ENCODE measurements at regions not wholly inside any gene's neighbourhood (a gene's known extent, or its start where the extent isn't known, plus 50 kb on each side); places are given as distances from the start of the nearest gene placed in this dataset.

DNA sequence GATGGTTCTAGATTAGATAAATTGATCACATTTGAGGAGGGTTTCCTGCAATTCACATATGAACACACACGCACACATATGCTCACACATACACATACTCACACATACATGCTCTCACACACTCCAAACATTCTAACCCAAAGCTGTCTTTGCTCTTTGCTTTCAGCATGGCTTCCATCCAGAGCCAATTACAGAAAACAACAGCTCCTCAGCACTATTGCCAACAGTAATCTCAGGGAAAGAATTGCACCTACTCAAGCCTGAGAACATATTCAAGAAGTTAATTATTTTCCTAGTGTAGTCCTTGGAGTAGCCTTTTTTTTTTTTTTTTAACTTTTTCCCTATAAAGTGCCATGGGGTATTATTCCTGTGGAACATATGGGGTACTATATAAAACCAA lies 246.9 kb upstream of the PARD3B start:
- TF ChIP-seq, protein P1, sequence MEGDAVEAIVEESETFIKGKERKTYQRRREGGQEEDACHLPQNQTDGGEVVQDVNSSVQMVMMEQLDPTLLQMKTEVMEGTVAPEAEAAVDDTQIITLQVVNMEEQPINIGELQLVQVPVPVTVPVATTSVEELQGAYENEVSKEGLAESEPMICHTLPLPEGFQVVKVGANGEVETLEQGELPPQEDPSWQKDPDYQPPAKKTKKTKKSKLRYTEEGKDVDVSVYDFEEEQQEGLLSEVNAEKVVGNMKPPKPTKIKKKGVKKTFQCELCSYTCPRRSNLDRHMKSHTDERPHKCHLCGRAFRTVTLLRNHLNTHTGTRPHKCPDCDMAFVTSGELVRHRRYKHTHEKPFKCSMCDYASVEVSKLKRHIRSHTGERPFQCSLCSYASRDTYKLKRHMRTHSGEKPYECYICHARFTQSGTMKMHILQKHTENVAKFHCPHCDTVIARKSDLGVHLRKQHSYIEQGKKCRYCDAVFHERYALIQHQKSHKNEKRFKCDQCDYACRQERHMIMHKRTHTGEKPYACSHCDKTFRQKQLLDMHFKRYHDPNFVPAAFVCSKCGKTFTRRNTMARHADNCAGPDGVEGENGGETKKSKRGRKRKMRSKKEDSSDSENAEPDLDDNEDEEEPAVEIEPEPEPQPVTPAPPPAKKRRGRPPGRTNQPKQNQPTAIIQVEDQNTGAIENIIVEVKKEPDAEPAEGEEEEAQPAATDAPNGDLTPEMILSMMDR (IDR thresholded peaks at IDR 0.05) = no peak
- no peak for DNase-seq (ENCODE audit: low spot score)
- Histone ChIP-seq H3K27ac (no peak overlapping the region), H3K4me3 (no peak overlapping the region)

DNA sequence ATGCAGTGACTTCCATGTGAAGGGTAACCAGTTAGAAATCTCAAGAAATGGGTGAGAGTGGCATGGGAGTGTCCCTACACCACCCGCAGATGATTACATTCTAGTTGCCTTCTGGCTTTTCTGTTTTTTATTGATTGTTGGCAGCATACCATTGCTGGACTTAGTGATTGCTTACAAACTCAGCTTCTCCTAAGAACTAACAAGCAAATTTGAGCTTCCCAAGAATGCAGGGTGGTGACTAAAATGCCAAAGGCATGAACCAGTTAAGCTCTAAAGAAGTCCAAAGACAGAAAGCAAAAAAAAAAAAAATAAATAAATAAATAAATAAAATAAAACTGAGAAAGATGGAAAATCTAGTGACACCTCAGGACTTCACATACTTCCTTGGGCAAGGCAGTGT lies 245.5 kb upstream of the PARD3B start:
- no peak overlapping the region for H3K4me3 ChIP-seq
- TF ChIP-seq, protein P1 (IDR thresholded peaks at IDR 0.05) = no peak

DNA sequence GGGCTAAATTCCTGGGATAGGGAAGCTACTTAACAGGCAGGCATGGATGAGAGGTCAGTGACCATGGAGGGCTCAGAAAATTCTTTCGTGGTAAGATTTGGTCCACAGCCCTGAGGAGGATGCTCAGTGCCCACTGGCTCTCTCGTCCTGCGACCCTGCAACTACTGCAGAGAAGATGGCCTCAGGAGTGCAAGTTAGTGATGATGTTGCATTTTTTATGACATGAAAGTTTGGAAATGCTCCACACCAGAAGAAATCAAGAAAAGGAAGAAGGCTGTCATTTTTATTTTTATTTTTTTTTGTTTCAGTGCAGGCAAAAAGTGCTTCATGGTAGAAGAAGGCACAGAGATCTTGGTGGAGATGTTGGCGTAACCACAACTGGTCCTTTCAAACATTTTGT lies 238.6 kb upstream of the PARD3B start:
- TF ChIP-seq, protein P1 (IDR thresholded peaks at IDR 0.05) = no peak
- no peak overlapping the region for H3K27ac ChIP-seq
- no peak overlapping the region for H3K4me3 ChIP-seq
- DNase-seq (ENCODE audit: low spot score) = no peak

More for the DNA sequence above, 245.5 kb upstream of the PARD3B start:
- H3K27ac ChIP-seq = no peak overlapping the region
- no peak for DNase-seq (ENCODE audit: low spot score)

DNA sequence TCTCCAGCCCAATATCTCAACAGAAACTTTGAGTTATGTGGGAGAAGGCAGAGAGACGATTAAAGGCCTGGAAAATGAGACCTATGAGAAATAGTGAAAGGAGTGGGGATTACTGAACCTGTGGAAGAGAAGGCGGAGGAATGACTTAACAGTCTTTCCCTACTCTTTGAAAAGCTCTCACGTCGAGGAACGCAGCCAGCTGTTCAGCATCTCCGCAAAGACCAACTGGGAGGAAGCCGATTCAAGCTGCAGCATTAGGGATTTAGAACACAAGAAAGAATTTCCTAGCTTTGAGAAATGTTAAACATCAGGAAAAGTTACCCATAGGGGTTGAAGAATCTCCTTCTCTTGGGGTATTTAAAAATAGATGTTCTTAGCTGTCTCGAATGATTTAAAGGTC lies 233.2 kb upstream of the PARD3B start:
- DNase-seq (ENCODE audit: low spot score) = no peak
- Histone ChIP-seq H3K27ac (no peak overlapping the region), H3K4me3 (no peak overlapping the region)
- TF ChIP-seq, protein P1 (IDR thresholded peaks at IDR 0.05) = no peak

DNA sequence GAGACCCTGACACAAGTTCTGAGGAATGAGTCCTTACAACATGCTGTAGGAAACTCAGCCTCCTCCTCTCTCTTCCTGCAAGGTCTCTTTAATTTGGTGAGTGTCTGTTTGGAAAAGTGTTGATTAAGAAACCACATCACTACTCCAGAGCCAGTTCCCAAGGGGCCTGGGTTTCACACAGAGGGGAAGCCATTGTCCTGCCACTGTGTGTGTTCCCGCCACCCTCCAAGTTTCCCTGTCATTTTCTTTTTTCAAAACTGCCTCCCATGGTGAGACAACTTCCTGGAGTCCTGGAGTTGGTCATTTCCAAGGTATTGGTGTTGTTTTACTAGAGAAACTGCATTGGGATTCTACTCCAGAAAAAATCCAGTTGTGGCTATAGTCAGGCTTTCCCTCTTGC lies 232.0 kb upstream of the PARD3B start:
- TF ChIP-seq, protein P1 (IDR thresholded peaks at IDR 0.05) = no peak
- Histone ChIP-seq H3K4me3 (no peak overlapping the region), H3K27ac (no peak overlapping the region)

DNA sequence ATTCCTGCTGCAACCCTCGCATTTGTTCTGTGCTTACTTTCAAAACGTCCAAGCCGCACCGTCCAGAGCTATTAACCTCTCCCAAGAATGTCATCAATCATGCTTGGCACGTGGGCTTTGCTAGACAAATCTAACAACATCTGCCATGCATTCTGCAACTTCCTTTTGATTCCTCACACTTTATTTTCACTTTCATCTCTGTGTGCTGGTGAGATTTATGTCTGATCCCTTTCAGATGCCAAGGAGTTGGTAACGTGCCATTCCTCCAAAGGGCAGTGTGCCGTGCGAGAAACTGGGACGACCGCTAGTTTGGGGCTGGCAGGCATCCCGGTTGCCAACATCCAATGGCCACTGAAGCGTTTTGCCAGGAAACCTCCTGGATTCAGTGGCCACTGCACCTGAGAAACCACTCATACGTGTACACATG lies 230.0 kb upstream of the PARD3B start:
- Histone ChIP-seq H3K4me3 (peak overlapping the region; percentile 38), H3K27ac (no peak overlapping the region)
- no peak for DNase-seq (ENCODE audit: low spot score)
- TF ChIP-seq, protein P1 (IDR thresholded peaks at IDR 0.05) = no peak

More for the DNA sequence above, 232.0 kb upstream of the PARD3B start:
- DNase-seq (ENCODE audit: low spot score) = no peak

DNA sequence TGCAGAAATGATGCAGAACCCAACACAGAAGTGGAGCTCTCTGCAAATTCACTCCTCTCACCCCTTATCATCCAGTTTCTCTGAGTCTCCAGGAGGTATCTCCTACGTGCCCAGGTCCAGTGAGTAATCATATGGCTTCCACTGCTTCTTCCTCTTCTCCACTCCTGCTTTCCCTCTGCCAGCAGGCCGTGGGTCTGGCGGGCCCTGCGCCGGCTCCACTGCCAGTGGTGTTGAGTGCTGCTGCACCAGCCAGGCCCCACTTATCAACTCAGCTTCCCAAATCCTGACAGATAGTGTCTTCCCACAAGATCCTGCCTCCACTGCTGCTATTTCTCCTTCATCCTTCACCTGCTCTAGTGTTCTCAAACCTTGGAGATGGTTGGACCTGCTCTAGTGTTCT lies 227.6 kb upstream of the PARD3B start:
- H3K4me3 ChIP-seq = no peak overlapping the region
- no peak for DNase-seq (ENCODE audit: low spot score)
- TF ChIP-seq, protein P1 (IDR thresholded peaks at IDR 0.05) = no peak

More for the DNA sequence above, 227.6 kb upstream of the PARD3B start:
- no peak overlapping the region for H3K27ac ChIP-seq
